B cell (primary cell): ENCODE measurements at regions not wholly inside any gene's neighbourhood (a gene's known extent, or its start where the extent isn't known, plus 50 kb on each side); places are given as distances from the start of the nearest gene placed in this dataset.

Experiments used
- ATAC-seq: fragments of 200-7000 bp; cut with Tn5 transposase; one replicate; pipeline ENCODE4 v1.10.0; 2021; ENCODE audit warnings: low read depth, mild to moderate bottlenecking, moderate number of reproducible peaks, moderate library complexity
- CTCF ChIA-PET: fragments of 350-600 bp; sonication (Branson Sonifier 250); formaldehyde crosslinking; loops from one replicate; lab custom pipeline; 2021; ENCODE audit warnings: antibody characterized with exemption, inconsistent platforms; lab: Charles Lee
- POLR2A ChIA-PET: fragments of 350-600 bp; sonication (Branson Sonifier 250); formaldehyde crosslinking; loops from one replicate; lab custom pipeline; 2021; ENCODE audit warnings: antibody characterized with exemption; lab: Charles Lee
- DNase-seq: peaks from one replicate; pipeline ENCODE4 v3.0.0; 2013
- H2AFZ ChIP-seq: 2 replicates; pipeline ENCODE4 v1.6.1; 2012; ENCODE audit warnings: mild to moderate bottlenecking, low read depth, low read length; ENCODE audit not compliant: insufficient read depth, poor library complexity, severe bottlenecking
- H3K27ac ChIP-seq, 2 donors: 1 replicate in 1 of 2; 2 replicates in 1 of 2; pipeline ENCODE4 v1.5.1; 2012 to 2013; ENCODE audit warnings: low read length in 2 of 2, mild to moderate bottlenecking in 2 of 2, moderate library complexity in 1 of 2
- H3K27me3 ChIP-seq, 4 experiments: fragments of 200-600 bp in 1 of 4; sonication (generic) in 1 of 4; replicated peaks in 1 of 4; 1 replicate in 2 of 4; 2 replicates in 2 of 4; pipeline versions ENCODE4 v1.6.1 to v1.7.0; 2013 to 2016; ENCODE audit warnings: low read length in 3 of 4, mild to moderate bottlenecking in 2 of 4, mixed read lengths in 1 of 4, moderate library complexity in 1 of 4; ENCODE audit not compliant: insufficient read depth in 4 of 4, control insufficient read depth in 3 of 4; ENCODE audit errors: control extremely low read depth in 1 of 4
- H3K36me3 ChIP-seq, 2 experiments: replicated peaks in 1 of 2; 1 replicate in 1 of 2; 2 replicates in 1 of 2; pipeline versions ENCODE4 v1.6.1 to v1.7.1; 2013; ENCODE audit warnings: low read length in 1 of 2; ENCODE audit not compliant: insufficient read depth in 2 of 2, control insufficient read depth in 1 of 2; ENCODE audit errors: control extremely low read depth in 1 of 2, extremely low read depth in 1 of 2
- H3K4me1 ChIP-seq, 2 donors: fragments of 200-600 bp in 1 of 2; sonication (generic) in 1 of 2; 1 replicate in 1 of 2; 2 replicates in 1 of 2; pipeline versions ENCODE4 v1.5.1 to v1.6.1; 2013 to 2017; ENCODE audit warnings: low read length in 2 of 2; ENCODE audit not compliant: control insufficient read depth in 2 of 2, insufficient read depth in 2 of 2
- H3K4me2 ChIP-seq: replicated peaks from 2 replicates; pipeline ENCODE3; 2012; ENCODE audit warnings: mild to moderate bottlenecking, low read depth, low read length; ENCODE audit not compliant: poor library complexity, severe bottlenecking
- H3K4me3 ChIP-seq, 5 experiments: fragments of 200-600 bp in 1 of 5; sonication (generic) in 1 of 5; 1 replicate in 3 of 5; 2 replicates in 2 of 5; pipeline versions ENCODE4 v1.5.1 to v1.7.0; 2011 to 2016; ENCODE audit warnings: low read length in 4 of 5, mild to moderate bottlenecking in 4 of 5, low read depth in 2 of 5, control low read depth in 1 of 5, moderate library complexity in 1 of 5; ENCODE audit not compliant: insufficient read depth in 1 of 5; ENCODE audit errors: control extremely low read depth in 1 of 5, extremely low read depth in 1 of 5
- H3K79me2 ChIP-seq: fragments of 200-600 bp; sonication (generic); one replicate; pipeline ENCODE4 v1.6.0; 2016; ENCODE audit warnings: low read length; ENCODE audit not compliant: control insufficient read depth, insufficient read depth
- H3K9ac ChIP-seq: fragments of 200-600 bp; sonication (generic); 2 replicates; pipeline ENCODE4 v1.6.1; 2017; ENCODE audit warnings: mild to moderate bottlenecking, low read length, moderate library complexity
- H3K9me3 ChIP-seq, 3 donors: one replicate each; pipeline versions ENCODE4 v1.6.1 to v1.7.1; 2013; ENCODE audit warnings: low read length in 2 of 3; ENCODE audit not compliant: control insufficient read depth in 2 of 3, insufficient read depth in 1 of 3; ENCODE audit errors: control extremely low read depth in 1 of 3
- H4K20me1 ChIP-seq: 2 replicates; pipeline ENCODE4 v1.6.0; 2012; ENCODE audit warnings: mild to moderate bottlenecking, low read length; ENCODE audit not compliant: insufficient read depth, control insufficient read depth, poor library complexity, severe bottlenecking
- H3K27ac Mint-ChIP-seq: one replicate; pipeline ENCODE4 v1.8.0; 2021; ENCODE audit warnings: mixed read lengths
- H3K27me3 Mint-ChIP-seq: one replicate; pipeline ENCODE4 v1.8.0; 2021; ENCODE audit warnings: mixed read lengths
- H3K4me1 Mint-ChIP-seq: one replicate; pipeline ENCODE4 v1.8.0; 2021; ENCODE audit warnings: mixed read lengths
- H3K4me3 Mint-ChIP-seq: one replicate; pipeline ENCODE4 v1.8.0; 2021; ENCODE audit warnings: mixed read lengths
- H3K9me3 Mint-ChIP-seq: one replicate; pipeline ENCODE4 v1.8.0; 2022; ENCODE audit warnings: mixed read lengths; ENCODE audit not compliant: insufficient read depth
- CTCF ChIP-seq: fragments of 200-600 bp; IDR thresholded peaks from one replicate; pipeline ENCODE4 v1.8.0; 2022; ENCODE audit warnings: antibody characterized with exemption, mild to moderate bottlenecking
- EZH2 ChIP-seq: IDR thresholded peaks from 2 replicates; pipeline ENCODE4 v1.6.1; 2012; ENCODE audit warnings: borderline replicate concordance, low read depth, mild to moderate bottlenecking, moderate library complexity, low read length; ENCODE audit not compliant: insufficient read depth, poor library complexity, severe bottlenecking
- WGBS: methylation state at CpG from one replicate; pipeline ENCODE4 v1.1.5; 2013; ENCODE audit warnings: missing lambda C conversion rate; ENCODE audit not compliant: insufficient coverage; 5-methylcytosine and 5-hydroxymethylcytosine counted together
- intact Hi-C: fragments of 100-400 bp; cut with micrococcal nuclease; formaldehyde crosslinking; loops from one replicate; pipeline ENCODE4 v1.10.0; 2022

- no peak overlapping the region for H3K4me3 Mint-ChIP-seq
- peaks cover 21% of the 10 kb centered on the region for H3K27me3 Mint-ChIP-seq
- ChIA-PET POLR2A (no interaction called here), CTCF (no interaction called here)
- Histone ChIP-seq H3K79me2 (no peaks in the 10 kb centered on the region), H2AFZ (no peak overlapping the region), H3K27ac (no peak overlapping the region), H3K4me1 (no peaks in the 10 kb centered on the region), H3K9me3 (no peaks in the 10 kb centered on the region), H3K4me2 (no peak overlapping the region), H3K4me3 (no peak overlapping the region), H3K27me3 (no peaks in the 10 kb centered on the region), H3K9ac (no peak overlapping the region), H4K20me1 (no peaks in the 10 kb centered on the region), H3K36me3 (no peaks in the 10 kb centered on the region)
- no peak overlapping the region for H3K27ac Mint-ChIP-seq
- ATAC-seq (no peak), DNase-seq (no peak)
- no peaks in the 10 kb centered on the region for H3K9me3 Mint-ChIP-seq
- TF ChIP-seq CTCF (no peak), EZH2 (no peak)
- intact Hi-C loops, result no loop called here
- H3K4me1 Mint-ChIP-seq, result no peaks in the 10 kb centered on the region
These were observed 174.7 kb downstream of the HHIPL2 start for GRCh38 chr1:222373216-222373615.

DNA sequence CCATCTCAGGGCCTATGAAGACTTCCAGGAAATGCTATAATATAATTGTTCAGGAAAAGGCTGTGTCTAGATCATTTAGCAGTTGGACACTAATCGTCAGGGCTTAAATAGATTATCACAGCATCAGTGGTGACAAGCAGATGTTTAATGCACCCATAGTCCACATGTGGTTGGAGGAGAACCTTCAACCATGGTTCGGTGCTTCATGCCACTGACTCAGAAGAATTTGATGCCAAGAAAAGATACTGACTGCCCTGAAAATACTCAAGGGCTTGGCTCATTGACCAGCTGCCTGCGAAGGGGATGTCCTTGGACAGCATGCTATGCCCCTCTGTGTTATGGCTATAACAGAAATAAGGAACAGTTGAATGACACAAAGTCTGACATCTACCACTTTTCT lies 175.7 kb downstream of the HHIPL2 start:
- no peak for ATAC-seq
- ChIA-PET POLR2A (no interaction called here), CTCF (no interaction called here)
- H3K9me3 Mint-ChIP-seq, result no peaks in the 10 kb centered on the region
- no peak for DNase-seq
- Histone ChIP-seq H3K9ac (no peak overlapping the region), H4K20me1 (no peaks in the 10 kb centered on the region), H3K4me2 (no peak overlapping the region), H3K27ac (no peak overlapping the region), H3K9me3 (no peaks in the 10 kb centered on the region), H3K79me2 (no peaks in the 10 kb centered on the region), H3K27me3 (no peaks in the 10 kb centered on the region), H3K4me1 (no peaks in the 10 kb centered on the region), H3K4me3 (no peak overlapping the region), H2AFZ (no peak overlapping the region), H3K36me3 (no peaks in the 10 kb centered on the region)
- H3K4me3 Mint-ChIP-seq, result no peak overlapping the region
- peaks cover 17% of the 10 kb centered on the region for H3K27me3 Mint-ChIP-seq
- no peak overlapping the region for H3K27ac Mint-ChIP-seq
- intact Hi-C loops, result no loop called here
- TF ChIP-seq CTCF (no peak), EZH2 (no peak)
- WGBS, result 92% methylated on average over 3 of the region's 3 CpGs
- no peaks in the 10 kb centered on the region for H3K4me1 Mint-ChIP-seq
